NT2/D1 (cell line): ENCODE measurements at regions not wholly inside any gene's neighbourhood (a gene's known extent, or its start where the extent isn't known, plus 50 kb on each side); places are given as distances from the start of the nearest gene placed in this dataset.

ENCODE experiments used
- SUZ12 ChIP-seq: IDR thresholded peaks from 2 replicates; pipeline ENCODE4 v1.6.1; 2011; ENCODE audit not compliant: insufficient read length, insufficient read depth; ENCODE audit errors: extremely low read depth
- YY1 ChIP-seq: IDR thresholded peaks from 2 replicates; pipeline ENCODE4 v1.6.1; 2011; ENCODE audit not compliant: insufficient read length, insufficient read depth
- ZNF274 ChIP-seq: IDR thresholded peaks from 2 replicates; pipeline ENCODE4 v1.6.1; 2011; ENCODE audit warnings: mild to moderate bottlenecking, low read depth, low read length

DNA sequence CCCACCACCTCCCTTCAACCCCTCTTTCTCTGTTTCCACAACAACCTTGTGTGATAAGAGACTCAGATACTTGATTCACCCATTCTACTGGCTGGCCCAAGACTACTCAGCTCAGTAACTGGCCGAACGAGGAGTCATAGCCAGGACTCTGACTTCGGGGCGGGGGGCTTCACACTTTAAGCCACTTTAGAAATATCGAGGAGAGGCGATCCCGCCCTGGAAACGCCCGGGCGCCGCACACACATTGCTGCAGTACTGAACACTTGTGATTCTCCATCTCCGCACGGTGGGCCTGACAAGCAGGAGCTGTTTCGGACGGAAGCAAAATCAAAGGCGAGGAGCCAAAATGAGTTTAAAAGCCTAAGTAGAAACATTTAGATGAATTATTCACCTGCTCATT lies 182.1 kb downstream of the NPHP4 start:
- no peak for TF ChIP-seq YY1
- no peak for TF ChIP-seq SUZ12
- no peak for TF ChIP-seq ZNF274
